ENCODE measurements at regions not wholly inside any gene's neighbourhood (a gene's known extent, or its start where the extent isn't known, plus 50 kb on each side); places are given as distances from the start of the nearest gene placed in this dataset.

GRCh38 chr5:125633523-125633922 is 789.7 kb upstream of the GRAMD2B start:
- H3K27me3 ChIP-seq (ENCODE audit: insufficient read depth, low read length), result no peaks in the 10 kb centered on the region
- H4K8ac ChIP-seq (ENCODE audit: low read depth, low read length), result no peak overlapping the region
- no peaks in the 10 kb centered on the region for H3K79me2 ChIP-seq (ENCODE audit: control insufficient read depth, insufficient read depth, low read length, poor library complexity)
- no peak overlapping the region for H3K23ac ChIP-seq (ENCODE audit: low read length)
- no peak overlapping the region for H3K4ac ChIP-seq (ENCODE audit: low read depth, low read length)
- no peak overlapping the region for H2BK5ac ChIP-seq (ENCODE audit: low read depth, low read length, poor library complexity)
- H2AFZ ChIP-seq (ENCODE audit: insufficient read depth, low read length, poor library complexity), result no peak overlapping the region
- H2AK5ac ChIP-seq (ENCODE audit: low read length), result no peak overlapping the region
- no peak overlapping the region for H2BK120ac ChIP-seq (ENCODE audit: insufficient read depth, low read length, poor library complexity)
- no peak overlapping the region for H3K18ac ChIP-seq (ENCODE audit: low read length)
- H3K9me3 ChIP-seq (ENCODE audit: insufficient read depth, low read depth, low read length), result no peaks in the 10 kb centered on the region
- H3K79me1 ChIP-seq (ENCODE audit: low read length), result no peaks in the 10 kb centered on the region
- no peaks in the 10 kb centered on the region for H3K4me1 ChIP-seq (ENCODE audit: control insufficient read depth in 1 of 2, insufficient read depth in 2 of 2, low read length in 2 of 2)
- H2BK12ac ChIP-seq (ENCODE audit: low read length), result no peak overlapping the region
- no peak overlapping the region for H3K4me3 ChIP-seq (ENCODE audit: low read depth, low read length)
- no peak overlapping the region for H3K14ac ChIP-seq (ENCODE audit: low read length)
- no peak overlapping the region for H3K4me2 ChIP-seq (ENCODE audit: low read length)
- H4K91ac ChIP-seq (ENCODE audit: low read depth, low read length), result no peak overlapping the region
- no peak overlapping the region for H4K12ac ChIP-seq (ENCODE audit: low read depth, low read length)
- DNase-seq, result no peak
- no CpG with 5 or more reads among the region's 1 CpG for WGBS (ENCODE audit: extremely low coverage, insufficient coverage, insufficient read length)
- H3K9ac ChIP-seq (ENCODE audit: low read length), result no peak overlapping the region
- no peaks in the 10 kb centered on the region for H3K36me3 ChIP-seq (ENCODE audit: control insufficient read depth in 1 of 2, insufficient read depth in 2 of 2, low read length in 2 of 2)
- H3K27ac ChIP-seq (ENCODE audit: low read depth, low read length), result no peak overlapping the region

DNA sequence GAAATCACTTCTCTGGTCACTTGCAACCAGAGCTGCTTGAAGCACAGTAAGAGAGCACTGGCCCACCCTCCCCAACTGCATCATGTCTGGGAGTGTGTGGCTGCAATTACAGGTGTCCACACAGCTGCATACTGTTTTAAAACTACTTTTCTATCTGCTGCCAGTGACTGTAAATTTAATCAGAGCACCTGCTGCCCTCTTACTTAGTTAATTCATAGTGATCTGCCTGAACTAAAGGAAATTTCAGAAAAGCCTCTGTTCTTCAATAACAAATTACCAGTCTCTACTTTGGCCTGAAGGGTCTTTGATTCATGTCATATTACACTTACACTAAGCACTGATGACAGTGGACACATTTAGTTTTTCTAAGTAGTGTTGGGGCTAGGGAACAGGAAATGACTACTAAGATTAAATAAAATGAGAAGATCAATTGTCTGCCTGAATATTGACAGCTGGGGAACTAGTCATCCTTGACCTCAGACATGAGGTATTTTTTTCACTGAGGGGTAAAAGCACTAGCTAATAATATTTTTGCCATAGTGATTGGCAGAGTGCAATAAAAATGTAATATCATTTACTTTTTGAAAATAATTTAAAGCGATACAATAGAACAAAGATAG is 788.9 kb upstream of the GRAMD2B start:
- DNase-seq, result no peak
- Histone ChIP-seq H3K36me3 (ENCODE audit: control insufficient read depth in 1 of 2, insufficient read depth in 2 of 2, low read length in 2 of 2) (no peaks in the 10 kb centered on the region), H2BK120ac (ENCODE audit: insufficient read depth, low read length, poor library complexity) (no peak overlapping the region), H3K27ac (ENCODE audit: low read depth, low read length) (no peak overlapping the region), H3K14ac (ENCODE audit: low read length) (no peak overlapping the region), H2AK5ac (ENCODE audit: low read length) (no peak overlapping the region), H4K12ac (ENCODE audit: low read depth, low read length) (no peak overlapping the region), H3K23ac (ENCODE audit: low read length) (no peak overlapping the region), H3K4me2 (ENCODE audit: low read length) (no peak overlapping the region), H3K4me3 (ENCODE audit: low read depth, low read length) (no peak overlapping the region), H3K79me1 (ENCODE audit: low read length) (no peaks in the 10 kb centered on the region), H3K18ac (ENCODE audit: low read length) (no peak overlapping the region), H4K91ac (ENCODE audit: low read depth, low read length) (no peak overlapping the region), H3K9me3 (ENCODE audit: insufficient read depth, low read depth, low read length) (no peaks in the 10 kb centered on the region), H2BK12ac (ENCODE audit: low read length) (no peak overlapping the region), H3K4me1 (ENCODE audit: control insufficient read depth in 1 of 2, insufficient read depth in 2 of 2, low read length in 2 of 2) (no peaks in the 10 kb centered on the region), H3K27me3 (ENCODE audit: insufficient read depth, low read length) (no peaks in the 10 kb centered on the region), H4K8ac (ENCODE audit: low read depth, low read length) (no peak overlapping the region), H3K4ac (ENCODE audit: low read depth, low read length) (no peak overlapping the region), H2AFZ (ENCODE audit: insufficient read depth, low read length, poor library complexity) (no peak overlapping the region), H3K9ac (ENCODE audit: low read length) (no peak overlapping the region), H2BK5ac (ENCODE audit: low read depth, low read length, poor library complexity) (no peak overlapping the region), H3K79me2 (ENCODE audit: control insufficient read depth, insufficient read depth, low read length, poor library complexity) (no peaks in the 10 kb centered on the region)
- no CpG with 5 or more reads among the region's 1 CpG for WGBS (ENCODE audit: extremely low coverage, insufficient coverage, insufficient read length)

- no peak overlapping the region for H2BK5ac ChIP-seq (ENCODE audit: low read depth, low read length, poor library complexity)
- H3K23ac ChIP-seq (ENCODE audit: low read length), result no peak overlapping the region
- no peak for DNase-seq
- H3K79me1 ChIP-seq (ENCODE audit: low read length), result no peaks in the 10 kb centered on the region
- no peak overlapping the region for H3K14ac ChIP-seq (ENCODE audit: low read length)
- H3K4me3 ChIP-seq (ENCODE audit: low read depth, low read length), result no peak overlapping the region
- H3K27ac ChIP-seq (ENCODE audit: low read depth, low read length), result no peak overlapping the region
- H3K79me2 ChIP-seq (ENCODE audit: control insufficient read depth, insufficient read depth, low read length, poor library complexity), result no peaks in the 10 kb centered on the region
- no peaks in the 10 kb centered on the region for H3K27me3 ChIP-seq (ENCODE audit: insufficient read depth, low read length)
- no peak overlapping the region for H2BK12ac ChIP-seq (ENCODE audit: low read length)
- H3K9me3 ChIP-seq (ENCODE audit: insufficient read depth, low read depth, low read length), result no peaks in the 10 kb centered on the region
- no peak overlapping the region for H3K18ac ChIP-seq (ENCODE audit: low read length)
- H3K4me2 ChIP-seq (ENCODE audit: low read length), result no peak overlapping the region
- WGBS (ENCODE audit: extremely low coverage, insufficient coverage, insufficient read length), result no CpG with 5 or more reads among the region's 2 CpGs
- H2BK120ac ChIP-seq (ENCODE audit: insufficient read depth, low read length, poor library complexity), result no peak overlapping the region
- H3K9ac ChIP-seq (ENCODE audit: low read length), result no peak overlapping the region
- H3K4ac ChIP-seq (ENCODE audit: low read depth, low read length), result no peak overlapping the region
- H4K8ac ChIP-seq (ENCODE audit: low read depth, low read length), result no peak overlapping the region
- no peak overlapping the region for H2AFZ ChIP-seq (ENCODE audit: insufficient read depth, low read length, poor library complexity)
- H4K12ac ChIP-seq (ENCODE audit: low read depth, low read length), result no peak overlapping the region
- H3K4me1 ChIP-seq (ENCODE audit: control insufficient read depth in 1 of 2, insufficient read depth in 2 of 2, low read length in 2 of 2), result no peaks in the 10 kb centered on the region
- no peak overlapping the region for H4K91ac ChIP-seq (ENCODE audit: low read depth, low read length)
- no peak overlapping the region for H2AK5ac ChIP-seq (ENCODE audit: low read length)
- H3K36me3 ChIP-seq (ENCODE audit: control insufficient read depth in 1 of 2, insufficient read depth in 2 of 2, low read length in 2 of 2), result no peaks in the 10 kb centered on the region
Measured at GRCh38 chr5:125639858-125640257, 783.4 kb upstream of the GRAMD2B start.

- Histone ChIP-seq H4K91ac (ENCODE audit: low read depth, low read length) (no peak overlapping the region), H3K79me1 (ENCODE audit: low read length) (no peaks in the 10 kb centered on the region), H3K27me3 (ENCODE audit: insufficient read depth, low read length) (no peaks in the 10 kb centered on the region), H3K4ac (ENCODE audit: low read depth, low read length) (no peak overlapping the region), H4K8ac (ENCODE audit: low read depth, low read length) (no peak overlapping the region), H3K4me1 (ENCODE audit: control insufficient read depth in 1 of 2, insufficient read depth in 2 of 2, low read length in 2 of 2) (no peaks in the 10 kb centered on the region), H3K36me3 (ENCODE audit: control insufficient read depth in 1 of 2, insufficient read depth in 2 of 2, low read length in 2 of 2) (no peaks in the 10 kb centered on the region), H3K4me3 (ENCODE audit: low read depth, low read length) (no peak overlapping the region), H2BK12ac (ENCODE audit: low read length) (no peak overlapping the region), H2AFZ (ENCODE audit: insufficient read depth, low read length, poor library complexity) (no peak overlapping the region), H2AK5ac (ENCODE audit: low read length) (no peak overlapping the region), H3K14ac (ENCODE audit: low read length) (no peak overlapping the region), H3K23ac (ENCODE audit: low read length) (no peak overlapping the region), H2BK5ac (ENCODE audit: low read depth, low read length, poor library complexity) (no peak overlapping the region), H3K18ac (ENCODE audit: low read length) (no peak overlapping the region), H3K9ac (ENCODE audit: low read length) (no peak overlapping the region), H3K79me2 (ENCODE audit: control insufficient read depth, insufficient read depth, low read length, poor library complexity) (no peaks in the 10 kb centered on the region), H3K4me2 (ENCODE audit: low read length) (no peak overlapping the region), H3K27ac (ENCODE audit: low read depth, low read length) (no peak overlapping the region), H4K12ac (ENCODE audit: low read depth, low read length) (no peak overlapping the region), H3K9me3 (ENCODE audit: insufficient read depth, low read depth, low read length) (no peaks in the 10 kb centered on the region), H2BK120ac (ENCODE audit: insufficient read depth, low read length, poor library complexity) (no peak overlapping the region)
- no CpG with 5 or more reads among the region's 2 CpGs for WGBS (ENCODE audit: extremely low coverage, insufficient coverage, insufficient read length)
- DNase-seq, result no peak
Measured at GRCh38 chr5:125652761-125653160, 770.4 kb upstream of the GRAMD2B start.
